Ishikawa (cell line): ENCODE measurements at regions not wholly inside any gene's neighbourhood (a gene's known extent, or its start where the extent isn't known, plus 50 kb on each side); places are given as distances from the start of the nearest gene placed in this dataset.

Experiments used
- CEBPB ChIP-seq: IDR thresholded peaks from 2 replicates; pipeline ENCODE4 v1.6.1; 2012
- CREB1 ChIP-seq: IDR thresholded peaks from 2 replicates; pipeline ENCODE4 v1.6.1; 2012; ENCODE audit warnings: low read depth
- EGR1 ChIP-seq: IDR thresholded peaks from 2 replicates; pipeline ENCODE4 v1.6.1; 2012
- EP300 ChIP-seq: IDR thresholded peaks from 2 replicates; pipeline ENCODE4 v1.6.1; 2012; ENCODE audit warnings: borderline replicate concordance
- FOXM1 ChIP-seq: IDR thresholded peaks from 2 replicates; pipeline ENCODE4 v1.6.1; 2012; ENCODE audit warnings: low read depth, borderline replicate concordance
- MAX ChIP-seq: IDR thresholded peaks from 2 replicates; pipeline ENCODE4 v1.6.1; 2012
- NFIC ChIP-seq: IDR thresholded peaks from 2 replicates; pipeline ENCODE4 v1.6.1; 2012
- RAD21 ChIP-seq: IDR thresholded peaks from 2 replicates; pipeline ENCODE4 v1.6.1; 2012; ENCODE audit warnings: low read depth
- REST ChIP-seq: IDR thresholded peaks from 2 replicates; pipeline ENCODE4 v1.6.1; 2012; ENCODE audit warnings: low read depth, mild to moderate bottlenecking
- TAF1 ChIP-seq: IDR thresholded peaks from 2 replicates; pipeline ENCODE4 v1.6.1; 2012; ENCODE audit warnings: low read depth, mild to moderate bottlenecking
- TCF12 ChIP-seq: IDR thresholded peaks from 2 replicates; pipeline ENCODE4 v1.6.1; 2012; ENCODE audit warnings: low read depth
- TEAD4 ChIP-seq: IDR thresholded peaks from 2 replicates; pipeline ENCODE4 v1.6.1; 2012
- USF1 ChIP-seq: IDR thresholded peaks from 2 replicates; pipeline ENCODE4 v1.6.1; 2012
- YY1 ChIP-seq: IDR thresholded peaks from 2 replicates; pipeline ENCODE4 v1.6.1; 2012; ENCODE audit warnings: low read depth
- ZBTB7A ChIP-seq: IDR thresholded peaks from 2 replicates; pipeline ENCODE4 v1.6.1; 2012; ENCODE audit warnings: low read depth

GRCh38 chr3:55327131-55327920, 159.8 kb downstream of the WNT5A start:
- TF ChIP-seq TEAD4 = no peak
- TF ChIP-seq CEBPB = no peak
- no peak for TF ChIP-seq NFIC
- no peak for TF ChIP-seq TCF12

GRCh38 chr3:55322638-55323037, 164.5 kb downstream of the WNT5A start:
- TF ChIP-seq MAX (no peak), EP300 (no peak), ZBTB7A (no peak), TAF1 (no peak), YY1 (no peak), FOXM1 (no peak), TEAD4 (no peak), CREB1 (no peak), NFIC (no peak), RAD21 (no peak), USF1 (no peak), EGR1 (no peak), TCF12 (no peak), CEBPB (no peak), REST (no peak)

GRCh38 chr3:55320928-55321327, 166.2 kb downstream of the WNT5A start:
- no peak for TF ChIP-seq RAD21
- no peak for TF ChIP-seq EGR1
- TF ChIP-seq ZBTB7A = no peak
- no peak for TF ChIP-seq USF1
- no peak for TF ChIP-seq TEAD4
- no peak for TF ChIP-seq CEBPB
- no peak for TF ChIP-seq YY1
- TF ChIP-seq TAF1 = no peak
- no peak for TF ChIP-seq REST

GRCh38 chr3:55315396-55315795, 171.7 kb downstream of the WNT5A start:
- no peak for TF ChIP-seq USF1
- no peak for TF ChIP-seq FOXM1
- TF ChIP-seq TCF12 = no peak
- no peak for TF ChIP-seq EP300

- TF ChIP-seq EGR1 (no peak), ZBTB7A (no peak), CREB1 (no peak), REST (no peak), CEBPB (no peak), RAD21 (no peak), YY1 (no peak), TEAD4 (no peak), TAF1 (no peak), EP300 (no peak), NFIC (no peak), TCF12 (no peak), FOXM1 (no peak), MAX (no peak), USF1 (no peak)
These were observed 173.4 kb downstream of the WNT5A start for GRCh38 chr3:55313666-55314065.
